Common myeloid progenitor, CD34-positive (primary cell): ENCODE measurements at regions not wholly inside any gene's neighbourhood (a gene's known extent, or its start where the extent isn't known, plus 50 kb on each side); places are given as distances from the start of the nearest gene placed in this dataset.

Experiments
- CTCF ChIA-PET: fragments of 350-600 bp; sonication (Branson Sonifier 250); formaldehyde crosslinking; loops from one replicate; lab custom pipeline; 2021; ENCODE audit warnings: antibody characterized with exemption; lab: Charles Lee
- POLR2A ChIA-PET: fragments of 350-600 bp; sonication (Branson Sonifier 250); formaldehyde crosslinking; loops from one replicate; lab custom pipeline; 2021; ENCODE audit warnings: antibody characterized with exemption; lab: Charles Lee
- DNase-seq, 3 donors: peaks; one replicate each; pipeline versions ENCODE4 v3.0.0 to v3.0.0-alpha.2; 2013
- H3K27ac ChIP-seq, 2 experiments: 1 replicate in 1 of 2; 2 replicates in 1 of 2; pipeline ENCODE4 v1.7.0; 2013; ENCODE audit warnings: inconsistent platforms in 2 of 2, low read length in 2 of 2, mild to moderate bottlenecking in 2 of 2, low read depth in 1 of 2, moderate library complexity in 1 of 2; ENCODE audit not compliant: severe bottlenecking in 2 of 2, insufficient read depth in 1 of 2, poor library complexity in 1 of 2
- H3K27me3 ChIP-seq, 5 experiments: replicated peaks in 2 of 5; 1 replicate in 3 of 5; 2 replicates in 2 of 5; pipeline versions ENCODE4 v1.6.1 to v1.7.0; 2013; ENCODE audit warnings: low read length in 4 of 5, mild to moderate bottlenecking in 2 of 5, moderate library complexity in 2 of 5, inconsistent platforms in 1 of 5; ENCODE audit not compliant: insufficient read depth in 5 of 5, control insufficient read depth in 4 of 5
- H3K36me3 ChIP-seq, 4 experiments: 1 replicate in 2 of 4; 2 replicates in 2 of 4; pipeline versions ENCODE4 v1.6.1 to v1.7.0; 2013; ENCODE audit warnings: low read length in 3 of 4, control low read depth in 1 of 4, mild to moderate bottlenecking in 1 of 4; ENCODE audit not compliant: control insufficient read depth in 4 of 4, insufficient read depth in 4 of 4
- H3K4me1 ChIP-seq, 4 experiments: 1 replicate in 3 of 4; 2 replicates in 1 of 4; pipeline versions ENCODE4 v1.6.1 to v1.7.1; 2013; ENCODE audit warnings: low read length in 3 of 4, mild to moderate bottlenecking in 3 of 4, control low read depth in 1 of 4, inconsistent platforms in 1 of 4, moderate library complexity in 1 of 4; ENCODE audit not compliant: control insufficient read depth in 4 of 4, insufficient read depth in 4 of 4; ENCODE audit errors: control extremely low read depth in 1 of 4
- H3K4me3 ChIP-seq, 7 experiments: 1 replicate in 4 of 7; 2 replicates in 3 of 7; pipeline versions ENCODE4 v1.5.1 to v1.7.0; 2013; ENCODE audit warnings: mild to moderate bottlenecking in 7 of 7, low read length in 6 of 7, moderate library complexity in 6 of 7, inconsistent platforms in 2 of 7, low read depth in 2 of 7, control low read depth in 1 of 7; ENCODE audit not compliant: insufficient read depth in 4 of 7, control insufficient read depth in 1 of 7; ENCODE audit errors: extremely low read depth in 1 of 7
- H3K9me3 ChIP-seq, 5 experiments: 1 replicate in 4 of 5; 2 replicates in 1 of 5; pipeline versions ENCODE4 v1.6.1 to v1.7.1; 2013; ENCODE audit warnings: low read length in 4 of 5, mild to moderate bottlenecking in 2 of 5, inconsistent platforms in 1 of 5, low read depth in 1 of 5, moderate library complexity in 1 of 5; ENCODE audit not compliant: control insufficient read depth in 4 of 5, insufficient read depth in 2 of 5; ENCODE audit errors: control extremely low read depth in 1 of 5
- WGBS: methylation state at CpG from one replicate; pipeline ENCODE4 v1.1.5; 2013; ENCODE audit not compliant: insufficient coverage; 5-methylcytosine and 5-hydroxymethylcytosine counted together

GRCh38 chr2:144317071-144317738 lies 202.7 kb downstream of the ZEB2 start:
- H3K27me3 ChIP-seq, result no peaks in the 10 kb centered on the region
- H3K4me3 ChIP-seq, result no peak overlapping the region
- peaks cover 4 to 9% (median 6%) of the 10 kb centered on the region in 4 experiments for H3K36me3 ChIP-seq
- peaks cover 0 to 14% (median 11%) of the 10 kb centered on the region in 4 experiments for H3K4me1 ChIP-seq
- peaks cover 3 to 8% (median 5%) of the 10 kb centered on the region in 5 experiments for H3K9me3 ChIP-seq
- no peak for DNase-seq
- no peak overlapping the region for H3K27ac ChIP-seq
- ChIA-PET POLR2A (interaction anchor here (0.6 kb wide), 1 partner anchor 259 kb away, joined by 6 read pairs; no protein-coding TSS in a partner anchor), CTCF (no interaction called here)
- WGBS, result no CpG with 5 or more reads among the region's 2 CpGs

DNA sequence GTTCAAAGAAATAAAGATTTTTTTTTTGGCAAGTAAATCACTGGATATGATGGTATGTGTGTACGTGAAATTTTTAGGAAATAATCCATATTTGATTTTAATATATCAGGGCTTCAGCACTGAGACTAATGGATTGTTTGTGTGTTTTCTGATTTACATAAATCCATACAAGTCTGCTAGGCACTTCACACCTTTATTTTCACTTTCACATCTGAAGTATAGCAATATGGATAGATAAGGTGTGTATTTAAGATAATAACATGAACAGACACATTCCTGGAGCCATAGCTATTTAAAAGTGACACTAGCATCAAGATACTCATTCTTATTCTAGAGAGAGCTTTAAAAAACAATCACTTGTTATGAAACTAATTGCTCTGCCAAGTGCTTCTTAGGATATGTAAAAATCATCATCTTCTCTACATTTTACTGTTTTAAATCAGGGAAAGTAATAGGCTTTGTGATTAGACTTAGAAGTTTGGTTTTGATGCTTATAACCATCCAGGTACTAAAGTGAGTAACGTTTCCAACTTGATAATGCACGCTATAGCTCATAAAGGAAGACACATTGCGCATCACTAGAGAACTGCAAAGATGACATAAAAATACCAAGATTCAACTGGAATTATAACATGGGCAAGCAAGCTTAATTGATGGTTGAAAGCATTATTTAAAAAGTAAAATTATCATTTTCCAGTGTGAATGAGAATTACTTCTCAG lies 208.9 kb downstream of the ZEB2 start:
- Histone ChIP-seq H3K4me3 (no peak overlapping the region), H3K4me1 (no peaks in the 10 kb centered on the region), H3K9me3 (peaks cover 5 to 11% (median 8%) of the 10 kb centered on the region in 5 experiments), H3K36me3 (peaks cover 4 to 9% (median 7%) of the 10 kb centered on the region in 4 experiments), H3K27me3 (no peaks in the 10 kb centered on the region), H3K27ac (no peak overlapping the region)
- no peak for DNase-seq
- POLR2A ChIA-PET, result no interaction called here
- WGBS, result no CpG with 5 or more reads among the region's 4 CpGs
- CTCF ChIA-PET, result interaction anchor here (0.6 to 1.4 kb wide), 3 partner anchors 9 to 157 kb away, joined by 3 to 4 read pairs (median 3); no protein-coding TSS in a partner anchor

DNA sequence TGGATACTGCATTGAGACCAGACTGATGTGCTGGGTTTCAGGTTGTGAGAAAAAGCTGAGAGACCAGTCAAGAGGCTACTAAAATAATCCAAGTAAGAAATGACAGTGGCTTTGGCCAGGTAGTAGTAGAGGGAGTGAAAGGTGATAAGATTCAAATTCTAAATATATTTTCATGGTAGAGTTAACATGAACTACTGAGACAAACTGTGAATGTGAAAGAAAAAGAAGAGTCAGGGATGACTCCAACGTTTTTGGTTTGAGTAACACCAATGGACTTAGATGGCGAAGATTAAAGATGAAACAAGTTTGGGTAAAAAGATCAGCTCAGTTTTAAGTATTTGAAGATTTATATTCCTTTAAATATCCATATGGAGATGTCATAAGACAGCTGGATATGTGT lies 209.4 kb downstream of the ZEB2 start:
- H3K9me3 ChIP-seq, result peaks cover 5 to 13% (median 10%) of the 10 kb centered on the region in 5 experiments
- POLR2A ChIA-PET, result no interaction called here
- no peaks in the 10 kb centered on the region for H3K4me1 ChIP-seq
- peaks cover 4 to 10% (median 8%) of the 10 kb centered on the region in 4 experiments for H3K36me3 ChIP-seq
- no peak overlapping the region for H3K27ac ChIP-seq
- no peak overlapping the region for H3K4me3 ChIP-seq
- CTCF ChIA-PET, result interaction anchor here (0.6 to 1.4 kb wide), 4 partner anchors 10 to 156 kb away, joined by 3 to 4 read pairs (median 4); no protein-coding TSS in a partner anchor
- no CpG with 5 or more reads among the region's 2 CpGs for WGBS
- DNase-seq, result no peak
- no peaks in the 10 kb centered on the region for H3K27me3 ChIP-seq

DNA sequence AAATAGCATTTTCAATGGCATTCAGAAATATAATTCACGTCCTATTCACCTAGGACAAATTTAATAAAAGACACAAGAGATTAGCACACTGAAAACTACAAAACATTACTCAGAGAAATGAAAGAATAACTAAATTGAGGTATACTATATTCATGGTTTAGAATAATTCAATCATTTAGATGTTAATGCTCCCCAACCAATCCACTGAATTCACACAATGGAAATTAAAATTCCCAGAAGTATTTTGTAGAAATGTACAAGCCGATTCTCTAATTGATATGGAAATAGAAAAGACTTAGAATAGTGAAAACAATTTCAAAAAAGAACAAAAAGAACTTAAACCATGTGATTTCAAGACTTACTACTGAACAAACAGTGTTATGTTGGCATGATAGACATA lies 212.2 kb downstream of the ZEB2 start:
- Histone ChIP-seq H3K4me3 (no peak overlapping the region), H3K27me3 (no peaks in the 10 kb centered on the region), H3K4me1 (no peaks in the 10 kb centered on the region), H3K9me3 (peaks cover 5 to 16% (median 8%) of the 10 kb centered on the region in 5 experiments), H3K36me3 (peaks cover 2 to 10% (median 5%) of the 10 kb centered on the region in 4 experiments), H3K27ac (no peak overlapping the region)
- ChIA-PET CTCF (no interaction called here), POLR2A (no interaction called here)
- no CpG with 5 or more reads among the region's 2 CpGs for WGBS
- no peak for DNase-seq

DNA sequence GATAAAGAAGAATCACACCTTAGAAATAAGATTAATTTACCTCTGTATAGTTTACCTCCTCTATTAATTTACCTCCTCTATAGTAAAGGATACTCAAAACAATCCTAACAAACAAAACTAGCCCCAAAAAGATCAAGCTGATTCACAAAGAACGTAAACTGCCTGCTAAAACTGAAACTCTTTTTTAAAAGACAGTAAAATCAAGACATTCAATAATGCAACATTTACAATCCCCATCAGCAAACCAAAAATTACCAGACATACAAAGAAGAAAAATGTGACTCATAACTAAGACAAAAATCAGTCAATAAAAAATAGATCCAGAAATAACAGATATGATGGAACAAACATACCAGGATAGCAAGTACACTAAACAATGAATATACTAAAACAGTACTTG lies 215.7 kb downstream of the ZEB2 start:
- Histone ChIP-seq H3K27me3 (no peaks in the 10 kb centered on the region), H3K36me3 (peaks cover 0 to 5% (median 0%) of the 10 kb centered on the region in 4 experiments), H3K9me3 (peaks cover 0 to 9% (median 3%) of the 10 kb centered on the region in 5 experiments), H3K4me1 (no peaks in the 10 kb centered on the region), H3K27ac (no peak overlapping the region), H3K4me3 (no peak overlapping the region)
- no peak for DNase-seq
- no CpG with 5 or more reads among the region's 1 CpG for WGBS
- POLR2A ChIA-PET, result no interaction called here
- CTCF ChIA-PET, result no interaction called here

GRCh38 chr2:144300632-144301031 lies 219.3 kb downstream of the ZEB2 start:
- CTCF ChIA-PET, result interaction anchor here (0.9 to 1.1 kb wide), 2 partner anchors 9 to 16 kb away, joined by 3 to 4 read pairs; no protein-coding TSS in a partner anchor
- POLR2A ChIA-PET, result no interaction called here
- H3K9me3 ChIP-seq, result peaks cover 0 to 7% (median 2%) of the 10 kb centered on the region in 5 experiments
- no peaks in the 10 kb centered on the region for H3K4me1 ChIP-seq
- DNase-seq, result no peak
- no CpG with 5 or more reads among the region's 2 CpGs for WGBS
- no peaks in the 10 kb centered on the region for H3K27me3 ChIP-seq
- no peak overlapping the region for H3K4me3 ChIP-seq
- H3K36me3 ChIP-seq, result peaks cover 0 to 2% (median under 1%) of the 10 kb centered on the region in 4 experiments
- no peak overlapping the region for H3K27ac ChIP-seq

- H3K36me3 ChIP-seq, result peaks cover 0 to 3% (median 0%) of the 10 kb centered on the region in 4 experiments
- no peaks in the 10 kb centered on the region for H3K27me3 ChIP-seq
- H3K4me1 ChIP-seq, result no peaks in the 10 kb centered on the region
- CTCF ChIA-PET, result no interaction called here
- POLR2A ChIA-PET, result no interaction called here
- H3K4me3 ChIP-seq, result no peak overlapping the region
- no peak for DNase-seq
- peaks cover 0 to 5% (median 0%) of the 10 kb centered on the region in 5 experiments for H3K9me3 ChIP-seq
- H3K27ac ChIP-seq, result no peak overlapping the region
- 100% methylated on average over 1 of the region's 1 CpG for WGBS
Observed at GRCh38 chr2:144290276-144290675, 229.6 kb downstream of the ZEB2 start.
